Forelimb muscle (tissue), 1 donor: ENCODE measurements at regions not wholly inside any gene's neighbourhood (a gene's known extent, or its start where the extent isn't known, plus 50 kb on each side); places are given as distances from the start of the nearest gene placed in this dataset.
A peak's percentile ranks its signal among the peaks of the same experiment; 100 is the strongest.
"Not testable (repeated sequence)": the region's sequence is repeated elsewhere in the genome, so short reads cannot be mapped to it uniquely, and the experiment has no call there.

Source experiments
- DNase-seq: peaks from one replicate; pipeline ENCODE4 v3.0.0-alpha.2; 2013; ENCODE audit warnings: low read depth

GRCh38 chr16:24624102-24624501 is 84.7 kb downstream of the RBBP6 start:
- no peak for DNase-seq

- DNase-seq, result no peak
These were observed 86.9 kb downstream of the RBBP6 start for GRCh38 chr16:24626256-24626655.

- no peak for DNase-seq
These were observed 94.5 kb upstream of the TNRC6A start for GRCh38 chr16:24634919-24635318.

GRCh38 chr16:24635900-24636610 is 93.4 kb upstream of the TNRC6A start:
- DNase-seq, result peak; percentile 45

GRCh38 chr16:24639769-24640168 is 89.7 kb upstream of the TNRC6A start:
- no peak for DNase-seq

GRCh38 chr16:24643489-24643888 is 86.0 kb upstream of the TNRC6A start:
- DNase-seq, result no peak

- no peak for DNase-seq
These were observed 83.5 kb upstream of the TNRC6A start for GRCh38 chr16:24645739-24646645.

- DNase-seq, result no peak
These were observed 82.8 kb upstream of the TNRC6A start for GRCh38 chr16:24646646-24646995.

- DNase-seq, result no peak
These were observed 77.2 kb upstream of the TNRC6A start for GRCh38 chr16:24652209-24652712.

GRCh38 chr16:24652803-24653202 is 76.6 kb upstream of the TNRC6A start:
- DNase-seq, result no peak

GRCh38 chr16:24653725-24654124 is 75.7 kb upstream of the TNRC6A start:
- DNase-seq, result no peak

GRCh38 chr16:24665942-24666341 is 63.5 kb upstream of the TNRC6A start:
- DNase-seq, result not testable (repeated sequence)

GRCh38 chr16:24667244-24667764 is 62.1 kb upstream of the TNRC6A start:
- DNase-seq, result no peak

- no peak for DNase-seq
These were observed 60.9 kb upstream of the TNRC6A start for GRCh38 chr16:24668481-24669061.

- DNase-seq, result no peak
These were observed 58.6 kb upstream of the TNRC6A start for GRCh38 chr16:24670623-24671454.

GRCh38 chr16:24671455-24671954 is 57.9 kb upstream of the TNRC6A start:
- no peak for DNase-seq

GRCh38 chr16:24673155-24673554 is 56.3 kb upstream of the TNRC6A start:
- no peak for DNase-seq

- DNase-seq, result no peak
These were observed 54.6 kb upstream of the TNRC6A start for GRCh38 chr16:24674877-24675276.

GRCh38 chr16:24677388-24677787 is 52.1 kb upstream of the TNRC6A start:
- no peak for DNase-seq
